ENCODE measurements at regions not wholly inside any gene's neighbourhood (a gene's known extent, or its start where the extent isn't known, plus 50 kb on each side); places are given as distances from the start of the nearest gene placed in this dataset.

DNA sequence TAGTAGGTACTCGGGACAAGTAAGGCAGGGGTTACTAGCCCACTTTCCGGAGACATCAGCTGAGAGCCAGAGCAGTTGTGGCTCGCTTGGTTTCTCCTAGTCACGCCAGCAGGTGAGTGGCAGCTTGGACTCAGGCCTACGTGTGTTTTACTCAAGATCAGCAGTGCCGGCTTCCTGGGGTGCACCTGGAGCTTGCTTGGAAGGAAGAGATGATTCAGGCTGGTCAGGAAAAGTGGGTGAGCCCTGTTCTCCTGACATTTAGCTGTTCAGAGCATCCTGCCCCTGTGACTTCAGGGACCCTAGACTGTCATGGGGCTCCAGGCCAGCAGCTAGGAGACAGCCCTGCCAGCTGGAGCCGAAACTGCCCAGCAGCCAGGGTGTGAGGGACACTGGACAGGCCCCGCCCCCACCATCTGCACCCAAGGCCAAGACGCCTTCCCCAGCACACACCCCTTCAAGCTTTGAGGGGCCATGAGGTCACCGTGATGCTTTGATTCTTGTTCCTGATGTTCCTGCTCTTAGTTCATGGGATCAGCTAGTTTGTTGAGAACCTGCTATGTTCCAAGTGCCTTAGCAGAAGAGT lies 238.0 kb upstream of the CIBAR2 start:
- intact Hi-C loops (cut with micrococcal nuclease) (no loop called here), in situ Hi-C loops (cut with MboI; ENCODE audit: low sequenced_read_pairs) (no loop called here), dilution Hi-C loops (cut with HindIII; ENCODE audit: low sequenced_read_pairs, unreplicated experiment) (no loop called here)
- BruUV-seq (replicated peaks): no TSS peak
- Histone ChIP-seq H3K9me1 (ENCODE audit: insufficient read depth, low read length) (peaks cover 22% of the 10 kb centered on the region), H2BK20ac (ENCODE audit: low read depth, low read length) (no peak overlapping the region), H3K79me1 (ENCODE audit: low read depth in 1 of 2, low read length in 2 of 2) (peaks cover 33 to 72% of the 10 kb centered on the region in 2 experiments), H3K27ac (ENCODE audit: insufficient read depth, low read length) (no peak overlapping the region), H4K8ac (ENCODE audit: low read depth in 2 of 2, low read length in 2 of 2) (no peak overlapping the region), H2BK5ac (ENCODE audit: low read depth, low read length, poor library complexity, severe bottlenecking) (no peak overlapping the region), H2AFZ (replicated peaks; ENCODE audit: low read length, poor library complexity) (peak overlapping the region; percentile 44), H3K4me3 (ENCODE audit: insufficient read depth, low read depth, low read length) (no peak overlapping the region), H4K20me1 (ENCODE audit: insufficient read depth, low read length) (peaks cover 96% of the 10 kb centered on the region), H3K27me3 (ENCODE audit: control insufficient read depth, insufficient read depth, low read length) (no peaks in the 10 kb centered on the region), H2BK15ac (ENCODE audit: low read depth, low read length) (no peak overlapping the region), H3K4me1 (ENCODE audit: control insufficient read depth, insufficient read depth, low read length) (peaks cover 27% of the 10 kb centered on the region), H3K14ac (replicated peaks; ENCODE audit: low read depth, low read length) (no peak overlapping the region), H2AK5ac (ENCODE audit: low read depth, low read length) (no peak overlapping the region; the same call in 1 of the 2 replicates), H4K91ac (ENCODE audit: insufficient read depth, low read depth, low read length) (no peak overlapping the region), H3K9ac (ENCODE audit: low read depth, low read length) (no peak overlapping the region), H3K4me2 (ENCODE audit: low read depth, low read length) (no peak overlapping the region), H3K36me3 (ENCODE audit: control insufficient read depth, insufficient read depth, low read length) (no peaks in the 10 kb centered on the region), H4K5ac (ENCODE audit: low read depth, low read length) (no peak overlapping the region), H3K18ac (ENCODE audit: low read depth, low read length) (no peak overlapping the region), H3K4ac (ENCODE audit: low read depth, low read length) (no peak overlapping the region), H3K9me3 (ENCODE audit: control insufficient read depth, insufficient read depth, low read length) (0 out of 2 replicates have a peak, but pooled peaks cover 3% of the 10 kb centered on the region), H2AK9ac (replicated peaks; ENCODE audit: low read depth, low read length, poor library complexity) (peak overlapping the region; percentile 44), H3K23ac (ENCODE audit: low read depth, low read length) (peak overlapping the region; percentile 37; the same call in 1 of the 2 replicates), H3K56ac (ENCODE audit: extremely low read depth, insufficient read depth, low read length) (no peak overlapping the region), H2BK120ac (ENCODE audit: low read depth, low read length) (no peak overlapping the region)
- CTCF ChIA-PET: interaction anchor here (1.0 kb wide), 1 partner anchor 19 kb away, joined by 3 read pairs; no protein-coding TSS in a partner anchor
- 81% methylated on average over 8 of the region's 10 CpGs; no CpG with 5 or more reads in 1 of the 2 experiments for WGBS, 2 experiments (ENCODE audit: extremely low coverage in 2 of 2, insufficient read length in 1 of 2)
- ATAC-seq (ENCODE audit: low read depth) (no peak), DNase-seq (no peak)
- TF ChIP-seq, protein P1, sequence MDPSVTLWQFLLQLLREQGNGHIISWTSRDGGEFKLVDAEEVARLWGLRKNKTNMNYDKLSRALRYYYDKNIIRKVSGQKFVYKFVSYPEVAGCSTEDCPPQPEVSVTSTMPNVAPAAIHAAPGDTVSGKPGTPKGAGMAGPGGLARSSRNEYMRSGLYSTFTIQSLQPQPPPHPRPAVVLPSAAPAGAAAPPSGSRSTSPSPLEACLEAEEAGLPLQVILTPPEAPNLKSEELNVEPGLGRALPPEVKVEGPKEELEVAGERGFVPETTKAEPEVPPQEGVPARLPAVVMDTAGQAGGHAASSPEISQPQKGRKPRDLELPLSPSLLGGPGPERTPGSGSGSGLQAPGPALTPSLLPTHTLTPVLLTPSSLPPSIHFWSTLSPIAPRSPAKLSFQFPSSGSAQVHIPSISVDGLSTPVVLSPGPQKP (IDR thresholded peaks at IDR 0.05; ENCODE audit: borderline replicate concordance, low read depth, low read length): no peak
- TF ChIP-seq RCOR1 (IDR thresholded peaks at IDR 0.05; ENCODE audit: insufficient replicate concordance, low read length): no peak
- POLR2A ChIA-PET (ENCODE audit: unreplicated experiment): no interaction called here

All from IMR-90 (cell line).